ENCODE measurements at regions not wholly inside any gene's neighbourhood (a gene's known extent, or its start where the extent isn't known, plus 50 kb on each side); places are given as distances from the start of the nearest gene placed in this dataset.

DNA sequence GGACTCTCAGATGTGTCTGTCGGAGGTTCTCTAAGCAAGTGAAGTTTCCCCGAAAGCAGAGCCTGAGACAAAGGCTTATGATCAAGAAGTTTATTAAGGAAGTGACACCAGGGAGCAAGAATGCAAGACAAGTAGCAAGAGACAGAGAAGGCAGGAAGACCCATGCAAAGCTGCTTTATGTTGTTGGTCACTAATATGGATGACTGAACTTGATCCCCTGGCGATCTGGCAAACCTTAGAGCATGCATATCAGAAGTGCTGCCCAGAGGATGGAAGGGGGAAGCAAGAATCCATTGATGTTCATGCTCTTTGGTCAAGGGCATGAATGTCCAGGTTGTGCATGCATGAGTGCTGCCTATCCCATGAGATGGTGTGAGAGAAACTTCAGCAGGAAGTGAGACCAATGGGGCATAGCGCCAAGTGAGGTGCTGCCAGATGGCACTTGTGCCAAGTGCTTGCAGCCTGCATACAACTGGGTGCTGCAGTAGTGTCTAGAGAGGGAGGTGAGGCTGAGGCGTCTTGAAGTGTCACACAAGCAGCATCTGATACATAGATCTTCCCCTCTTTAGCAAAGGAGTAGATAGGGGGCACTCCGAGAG, 176.5 kb downstream of the SALL1 start:
- DNase-seq (ENCODE audit: missing footprints), result no peak
- ATAC-seq, result no peak
- intact Hi-C loops (cut with DNase I), result no loop called here

GRCh38 chr16:50972876-50973275, 178.2 kb downstream of the SALL1 start:
- DNase-seq (ENCODE audit: missing footprints) (no peak), ATAC-seq (no peak)
- intact Hi-C loops (cut with DNase I), result no loop called here

DNA sequence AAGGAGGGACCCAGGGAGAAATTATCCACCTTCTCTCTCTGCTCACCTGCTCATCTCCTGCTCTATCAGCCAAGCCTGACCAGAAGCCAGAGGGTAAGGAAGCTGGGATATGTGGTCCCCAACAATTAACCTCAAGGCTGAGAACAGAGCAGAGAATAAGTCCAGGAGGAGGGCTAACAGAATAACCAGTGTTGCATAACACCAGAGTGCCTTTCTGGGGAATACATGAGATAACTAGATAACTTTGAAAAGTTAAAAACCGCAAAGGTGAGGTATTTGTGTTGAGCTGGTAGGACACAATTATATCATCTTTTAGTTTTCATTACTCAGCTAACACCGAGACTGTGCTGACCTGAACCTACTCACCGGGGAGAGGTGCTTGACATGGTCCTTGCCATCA, 180.8 kb downstream of the SALL1 start:
- intact Hi-C loops (cut with DNase I), result no loop called here
- DNase-seq (ENCODE audit: missing footprints) (no peak), ATAC-seq (no peak)

- DNase-seq (ENCODE audit: missing footprints) (no peak), ATAC-seq (no peak)
- intact Hi-C loops (cut with DNase I), result no loop called here
Observed at GRCh38 chr16:50967827-50968612, 183.1 kb downstream of the SALL1 start.

- ATAC-seq, result no peak
- DNase-seq (ENCODE audit: missing footprints), result no peak
- intact Hi-C loops (cut with DNase I), result no loop called here
Observed at GRCh38 chr16:50964491-50964890, 186.6 kb downstream of the SALL1 start.

DNA sequence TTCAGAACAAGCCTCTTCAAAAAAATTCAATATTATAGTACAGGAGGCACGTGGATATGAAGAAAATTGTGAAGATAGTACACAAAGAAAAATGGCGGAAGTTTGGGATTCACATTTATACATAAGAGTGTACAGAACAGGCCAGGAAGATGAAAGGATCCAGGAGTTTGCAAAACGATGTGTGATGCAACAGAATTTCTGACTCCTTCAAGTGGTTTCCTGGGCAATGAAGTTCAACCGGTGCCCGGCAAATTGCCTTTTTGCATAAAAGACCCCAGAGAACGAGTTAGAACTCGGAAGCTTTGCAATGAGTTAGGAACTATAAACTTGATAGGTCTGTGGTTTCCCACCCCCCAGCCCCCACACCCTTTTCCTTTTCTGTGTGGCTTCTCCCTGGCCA, 189.1 kb downstream of the SALL1 start:
- no peak for ATAC-seq
- intact Hi-C loops (cut with DNase I), result no loop called here

DNA sequence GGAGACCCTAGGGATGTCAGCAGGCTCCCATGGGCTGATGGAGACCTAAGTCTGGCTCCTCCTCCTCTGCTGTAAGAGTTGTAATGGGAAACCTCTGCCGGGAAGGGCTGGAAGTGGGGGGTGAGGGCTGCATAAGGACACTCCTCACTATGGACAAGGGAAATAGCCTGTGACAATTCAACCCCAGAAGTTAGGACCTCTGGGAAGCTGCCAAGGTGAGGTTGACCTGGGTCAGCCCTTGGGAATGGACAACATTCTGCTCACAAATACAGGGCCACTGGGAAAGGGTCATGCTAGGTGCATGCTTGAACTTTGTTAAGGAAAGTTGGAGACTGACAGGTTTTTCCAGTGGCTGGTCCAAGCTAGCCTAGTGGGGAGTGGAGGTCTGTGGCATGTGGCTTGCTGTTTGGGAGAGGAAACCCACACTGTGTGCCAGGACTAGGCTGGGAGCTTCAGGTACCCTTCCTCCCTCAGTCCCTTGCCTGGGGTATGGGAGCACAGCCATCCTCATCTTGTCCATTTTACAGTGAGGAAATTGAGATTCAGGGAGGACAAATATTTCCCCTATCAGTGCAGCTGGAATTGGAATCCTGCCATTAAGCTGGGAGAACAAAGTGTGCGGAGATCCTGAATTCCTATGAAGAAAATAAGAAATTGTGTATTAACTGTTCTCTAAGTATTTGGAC, 190.4 kb downstream of the SALL1 start:
- intact Hi-C loops (cut with DNase I), result no loop called here
- ATAC-seq, result peak; percentile 13
- no peak for DNase-seq (ENCODE audit: missing footprints)

More for the DNA sequence above, 189.1 kb downstream of the SALL1 start:
- DNase-seq (ENCODE audit: missing footprints), result no peak

DNA sequence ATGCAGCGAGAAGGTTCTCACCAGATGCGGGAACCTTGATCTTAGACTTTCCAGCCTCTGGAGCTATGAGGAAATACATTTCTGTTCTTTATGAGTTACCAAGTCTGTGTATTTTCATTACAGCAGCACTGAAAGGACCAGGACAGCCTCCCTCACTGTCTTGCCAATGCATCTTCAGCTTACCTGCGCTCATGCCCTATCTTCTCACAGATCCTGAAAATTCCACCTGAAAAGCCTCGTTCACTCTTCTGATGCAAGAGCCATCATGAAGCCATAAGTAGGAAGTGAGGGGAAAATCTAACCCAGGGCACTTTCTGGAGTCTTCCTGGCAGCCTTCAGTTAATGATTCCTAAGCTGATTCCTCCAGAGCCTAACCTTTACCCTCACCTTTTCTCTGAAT, 194.0 kb downstream of the SALL1 start:
- intact Hi-C loops (cut with DNase I), result no loop called here
- DNase-seq (ENCODE audit: missing footprints), result no peak
- no peak for ATAC-seq

DNA sequence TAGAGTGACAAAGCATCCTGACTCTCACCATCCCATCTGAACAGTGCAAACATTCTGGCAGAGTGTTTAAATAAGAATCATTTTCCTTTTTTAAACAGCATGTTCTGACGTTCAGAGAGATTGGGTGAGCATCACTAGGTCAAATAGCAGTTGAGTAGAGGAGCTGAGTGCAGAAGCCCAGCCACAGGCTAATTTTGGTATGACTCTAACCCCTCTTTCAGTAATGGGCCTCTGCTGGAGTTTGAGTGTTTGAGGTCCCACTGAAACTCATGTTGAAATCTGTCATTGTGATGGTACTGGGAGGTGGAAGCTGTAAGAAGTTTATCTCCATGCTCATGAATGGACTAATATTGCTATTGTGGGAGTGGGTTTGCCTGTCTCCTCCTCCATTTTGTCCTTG, 194.4 kb downstream of the SALL1 start:
- DNase-seq (ENCODE audit: missing footprints) (no peak), ATAC-seq (no peak)
- intact Hi-C loops (cut with DNase I), result no loop called here

- ATAC-seq (no peak), DNase-seq (ENCODE audit: missing footprints) (no peak)
- intact Hi-C loops (cut with DNase I), result no loop called here
Observed at GRCh38 chr16:50955311-50955710, 195.8 kb downstream of the SALL1 start.

DNA sequence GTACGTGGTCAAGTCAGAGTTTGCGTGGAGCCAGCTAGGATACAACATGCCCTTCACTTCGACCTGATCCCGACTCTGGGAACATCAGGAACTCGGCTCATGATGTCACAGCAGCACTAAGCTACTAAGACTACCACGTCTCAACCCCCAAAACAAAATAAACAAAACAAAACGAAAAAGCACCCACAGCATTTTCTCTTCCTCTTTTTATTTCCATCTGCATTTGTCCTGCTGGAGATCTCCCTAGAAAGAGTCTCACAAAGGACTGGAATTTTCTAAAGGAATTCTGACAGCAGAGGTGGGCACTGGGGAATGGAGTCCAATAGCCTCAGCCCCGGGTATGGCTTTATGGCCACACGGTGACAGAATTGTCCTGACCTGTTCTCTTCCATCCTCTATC, 196.6 kb downstream of the SALL1 start:
- intact Hi-C loops (cut with DNase I), result no loop called here
- ATAC-seq (no peak), DNase-seq (ENCODE audit: missing footprints) (no peak)

- ATAC-seq (no peak), DNase-seq (ENCODE audit: missing footprints) (no peak)
- intact Hi-C loops (cut with DNase I), result no loop called here
Observed at GRCh38 chr16:50953290-50953689, 197.8 kb downstream of the SALL1 start.

DNA sequence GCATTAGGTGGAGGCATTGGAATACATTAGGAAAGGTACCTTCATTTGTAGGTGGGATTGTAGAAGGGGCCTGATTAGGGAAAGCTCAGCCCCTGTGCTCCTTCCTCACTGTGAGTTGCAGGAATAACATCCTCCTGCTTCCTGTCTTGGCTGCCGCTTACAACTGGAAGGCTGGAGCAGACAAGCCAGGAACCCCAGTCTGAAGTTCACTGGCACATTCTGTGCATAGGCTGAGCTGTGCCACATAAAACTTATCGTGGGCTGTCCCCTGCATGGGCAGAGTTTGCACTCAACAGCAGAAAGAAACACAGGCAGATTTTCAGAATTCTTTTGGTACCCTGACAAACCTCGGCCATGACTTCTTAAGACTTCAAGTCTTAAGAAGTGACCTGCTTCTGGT, 200.1 kb downstream of the SALL1 start:
- intact Hi-C loops (cut with DNase I), result no loop called here
- ATAC-seq (no peak), DNase-seq (ENCODE audit: missing footprints) (no peak)

- intact Hi-C loops (cut with DNase I), result no loop called here
- ATAC-seq (no peak), DNase-seq (ENCODE audit: missing footprints) (no peak)
Observed at GRCh38 chr16:50948268-50948930, 202.7 kb downstream of the SALL1 start.

- intact Hi-C loops (cut with DNase I), result no loop called here
- no peak for ATAC-seq
Observed at GRCh38 chr16:50947826-50948225, 203.2 kb downstream of the SALL1 start.

GRCh38 chr16:50946606-50947005, 204.5 kb downstream of the SALL1 start:
- no peak for DNase-seq (ENCODE audit: missing footprints)
- intact Hi-C loops (cut with DNase I), result no loop called here
- ATAC-seq, result no peak

More at GRCh38 chr16:50947826-50948225, 203.2 kb downstream of the SALL1 start:
- no peak for DNase-seq (ENCODE audit: missing footprints)

GRCh38 chr16:50946098-50946497, 204.2 kb downstream of the CYLD start:
- DNase-seq (ENCODE audit: missing footprints), result no peak
- ATAC-seq, result no peak
- intact Hi-C loops (cut with DNase I), result no loop called here

DNA sequence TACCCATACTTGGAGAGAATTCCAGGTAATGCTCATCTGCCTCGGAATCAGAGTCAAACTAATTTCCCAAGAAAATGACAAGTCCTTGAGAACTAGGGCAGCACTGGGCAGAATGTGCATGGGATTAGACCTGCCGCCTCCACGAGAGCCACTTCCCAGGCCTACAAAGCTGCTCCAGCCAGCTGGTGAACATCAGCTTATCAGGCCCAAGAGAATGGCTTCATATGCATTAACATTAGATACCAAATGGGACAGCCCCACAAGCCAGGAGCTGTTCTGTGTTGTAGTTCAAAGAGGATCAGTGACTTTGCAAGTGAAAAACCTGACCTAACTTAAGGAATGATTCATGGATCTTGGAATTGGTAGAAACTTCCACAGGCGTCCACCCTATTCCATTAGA, 203.3 kb downstream of the CYLD start:
- ATAC-seq (no peak), DNase-seq (ENCODE audit: missing footprints) (no peak)
- intact Hi-C loops (cut with DNase I), result no loop called here

DNA sequence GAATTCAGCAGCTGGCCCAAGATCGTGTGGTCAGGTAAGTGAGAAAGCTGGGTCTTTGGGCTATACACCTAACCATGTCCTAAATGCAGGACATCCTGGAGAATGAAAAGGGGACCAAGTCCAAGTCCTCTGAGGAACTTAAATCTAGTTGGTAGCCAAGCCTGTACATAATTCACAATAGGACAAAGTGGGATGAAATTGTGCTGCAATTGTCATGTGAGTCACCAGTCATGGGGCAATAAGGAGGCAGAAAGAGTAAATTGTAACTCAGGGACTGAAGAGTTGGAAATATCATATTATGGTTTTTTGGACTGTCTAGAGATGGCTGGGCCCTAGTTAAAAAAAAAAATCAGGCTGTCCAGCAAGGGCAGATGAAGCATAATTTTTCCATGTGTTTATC, 202.6 kb downstream of the CYLD start:
- intact Hi-C loops (cut with DNase I), result no loop called here
- no peak for DNase-seq (ENCODE audit: missing footprints)
- ATAC-seq, result no peak

GRCh38 chr16:50944033-50944432, 202.1 kb downstream of the CYLD start:
- no peak for ATAC-seq
- intact Hi-C loops (cut with DNase I), result no loop called here

More at GRCh38 chr16:50944033-50944432, 202.1 kb downstream of the CYLD start:
- DNase-seq (ENCODE audit: missing footprints), result no peak

All from Right ventricle myocardium inferior (tissue), 1 donor.